ENCODE measurements at regions not wholly inside any gene's neighbourhood (a gene's known extent, or its start where the extent isn't known, plus 50 kb on each side); places are given as distances from the start of the nearest gene placed in this dataset.

DNA sequence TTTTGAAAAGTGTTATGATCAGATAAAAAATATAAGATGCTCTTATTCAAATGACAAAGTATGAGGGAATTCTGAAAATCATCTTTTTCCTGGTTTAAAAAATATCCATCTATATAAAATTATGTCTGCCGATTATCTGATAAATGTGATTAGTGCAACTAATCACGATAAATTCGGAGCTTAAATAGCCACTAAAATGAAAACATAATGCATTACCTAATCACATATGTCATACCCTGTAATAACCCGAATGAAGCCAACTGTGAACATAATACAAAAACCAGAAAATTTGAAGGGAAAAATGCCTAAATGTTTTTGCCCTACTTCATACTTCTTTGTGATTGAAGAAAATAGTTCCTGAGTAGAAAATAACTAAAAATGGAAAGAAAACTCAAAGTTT lies 808.4 kb upstream of the LUZP2 start:
- TF ChIP-seq EZH2phosphoT487 (IDR thresholded peaks at IDR 0.05; ENCODE audit: insufficient read depth, low read depth) (no peak), EZH2 (IDR thresholded peaks at IDR 0.05; ENCODE audit: insufficient read depth, poor library complexity, severe bottlenecking) (no peak)

All from GM23248 (cell line).